Spleen (tissue), 11 donors: ENCODE measurements at regions not wholly inside any gene's neighbourhood (a gene's known extent, or its start where the extent isn't known, plus 50 kb on each side); places are given as distances from the start of the nearest gene placed in this dataset.

ENCODE experiments used
- DNase-seq: peaks from one replicate; pipeline ENCODE4 v3.0.0-alpha.2; 2020
- H3K27ac ChIP-seq, 8 donors: fragments of 200-600 bp; sonication (generic) in 7 of 8; 1 replicate in 4 of 8; 2 replicates in 4 of 8; pipeline versions ENCODE4 v1.5.0 to v1.8.0; 2016 to 2021; ENCODE audit warnings: inconsistent platforms in 4 of 8, mild to moderate bottlenecking in 4 of 8, moderate library complexity in 1 of 8
- H3K27me3 ChIP-seq, 7 donors: fragments of 200-600 bp; sonication (generic) in 6 of 7; replicated peaks in 1 of 7; 1 replicate in 4 of 7; 2 replicates in 3 of 7; pipeline versions ENCODE4 v1.5.0 to v1.8.0; 2016 to 2021; ENCODE audit warnings: inconsistent platforms in 3 of 7, mild to moderate bottlenecking in 1 of 7
- H3K36me3 ChIP-seq, 6 donors: fragments of 200-600 bp; sonication (generic) in 5 of 6; 1 replicate in 4 of 6; 2 replicates in 2 of 6; pipeline versions ENCODE4 v1.5.0 to v1.8.0; 2016 to 2021; ENCODE audit warnings: inconsistent platforms in 2 of 6
- H3K4me1 ChIP-seq, 6 donors: fragments of 200-600 bp; sonication (generic) in 5 of 6; 1 replicate in 3 of 6; 2 replicates in 3 of 6; pipeline versions ENCODE4 v1.5.0 to v1.8.0; 2016 to 2021; ENCODE audit warnings: inconsistent platforms in 3 of 6
- H3K4me3 ChIP-seq, 8 donors: fragments of 200-600 bp; sonication (generic) in 7 of 8; 1 replicate in 4 of 8; 2 replicates in 4 of 8; pipeline versions ENCODE4 v1.5.0 to v1.8.0; 2016 to 2021; ENCODE audit warnings: inconsistent platforms in 4 of 8, mild to moderate bottlenecking in 4 of 8, moderate library complexity in 2 of 8
- H3K9me3 ChIP-seq, 8 donors: fragments of 200-600 bp; sonication (generic) in 7 of 8; 1 replicate in 4 of 8; 2 replicates in 4 of 8; pipeline versions ENCODE4 v1.5.0 to v1.8.0; 2016 to 2021; ENCODE audit warnings: inconsistent platforms in 4 of 8
- CTCF ChIP-seq, 11 experiments: fragments of 200-600 bp in 7 of 11; fragments of 450-650 bp in 4 of 11; sonication (generic) in 4 of 11; IDR thresholded peaks in 8 of 11; conservative IDR thresholded peaks in 3 of 11; 1 replicate in 7 of 11; 2 replicates in 4 of 11; pipeline versions ENCODE4 v1.4.0 to v1.8.0; 2016 to 2021; ENCODE audit warnings: antibody characterized with exemption in 11 of 11, inconsistent platforms in 4 of 11, mild to moderate bottlenecking in 1 of 11
- POLR2A ChIP-seq, 3 donors: fragments of 450-650 bp; IDR thresholded peaks; one replicate each; pipeline ENCODE4 v1.5.1; 2017; ENCODE audit warnings: antibody characterized with exemption in 3 of 3, mild to moderate bottlenecking in 1 of 3
- POLR2AphosphoS5 ChIP-seq, 3 donors: sonication (generic); formaldehyde crosslinking; IDR thresholded peaks; one replicate each; pipeline ENCODE4 v1.5.1; 2017; ENCODE audit warnings: antibody characterized with exemption in 3 of 3
- WGBS, 5 donors: extraction: QIAGEN DNeasy Blood & Tissue Kit in 3 of 5; methylation state at CpG; one replicate each; pipeline versions ENCODE4 v1.1.5 to v1.1.7; 2013 to 2018; 5-methylcytosine and 5-hydroxymethylcytosine counted together
- intact Hi-C: fragments of 100-400 bp; cut with DNase I; formaldehyde crosslinking; loops from one replicate; pipeline ENCODE4 v1.15.0; 2023; ENCODE audit warnings: low total_unique reads
- donor health status: healthy with polysubstance abuse.
- donor health status: DM: no; HTN: no; CAD: no; lungs with moderate emphysema.
- donor health status: DM: no; HTN: no; CAD: no.
- donor health status: Bipolar disorder and iron deficiency.
- donor health status: healthy.
- donor health status: DM: no; HTN: no; CAD: no.
- donor health status: DM: yes; HTN: yes; CAD: no.

GRCh38 chr3:14323401-14324223 is 78.8 kb upstream of the SLC6A6 start:
- no peaks in the 10 kb centered on the region for H3K36me3 ChIP-seq
- H3K4me1 ChIP-seq: peaks cover 0 to 26% (median 7%) of the 10 kb centered on the region in 6 donors
- peak overlapping the region; percentile 51 to 85 (median 73) for H3K27ac ChIP-seq
- TF ChIP-seq POLR2AphosphoS5 (IDR thresholded peaks at IDR 0.05) (peak; percentile 47 to 71 (median 66)), POLR2A (IDR thresholded peaks at IDR 0.05) (no peak), CTCF (IDR thresholded peaks at IDR 0.05 in 8 of 11, conservative IDR thresholded peaks at IDR 0.05 in 3 of 11) (no peak)
- peak; percentile 84 for DNase-seq
- H3K27me3 ChIP-seq: peaks cover 0 to 4% (median 0%) of the 10 kb centered on the region in 7 donors
- WGBS, 5 donors: 54 to 78% (median 74%) methylated on average over 10 to 17 of the region's 17 CpGs
- no peak overlapping the region for H3K4me3 ChIP-seq
- H3K9me3 ChIP-seq: peaks cover 0 to 13% (median 8%) of the 10 kb centered on the region in 8 donors
- intact Hi-C loops: no loop called here

GRCh38 chr3:14324224-14324944 is 78.0 kb upstream of the SLC6A6 start:
- peak; percentile 73 for DNase-seq
- Histone ChIP-seq H3K36me3 (no peaks in the 10 kb centered on the region), H3K4me3 (no peak overlapping the region), H3K9me3 (peaks cover 0 to 14% (median 8%) of the 10 kb centered on the region in 8 donors), H3K27ac (peak overlapping the region; percentile 10 to 85 (median 73)), H3K27me3 (peaks cover 0 to 4% (median 0%) of the 10 kb centered on the region in 7 donors), H3K4me1 (peaks cover 0 to 19% (median 2%) of the 10 kb centered on the region in 6 donors)
- peak in 2 of 3 donors; percentile 28 to 47 for TF ChIP-seq POLR2AphosphoS5 (IDR thresholded peaks at IDR 0.05)
- TF ChIP-seq CTCF (IDR thresholded peaks at IDR 0.05 in 8 of 11, conservative IDR thresholded peaks at IDR 0.05 in 3 of 11): no peak
- TF ChIP-seq POLR2A (IDR thresholded peaks at IDR 0.05): no peak
- 65 to 81% (median 69%) methylated on average over 13 of the region's 13 CpGs for WGBS, 5 donors
- intact Hi-C loops: no loop called here

GRCh38 chr3:14328422-14328821 is 74.0 kb upstream of the SLC6A6 start:
- Histone ChIP-seq H3K27me3 (peaks cover 0 to 4% (median 0%) of the 10 kb centered on the region in 7 donors), H3K4me1 (peaks cover 0 to 14% (median 0%) of the 10 kb centered on the region in 6 donors), H3K36me3 (no peaks in the 10 kb centered on the region), H3K9me3 (peaks cover 0 to 4% (median 0%) of the 10 kb centered on the region in 8 donors), H3K27ac (no peak overlapping the region), H3K4me3 (no peak overlapping the region)
- no peak for DNase-seq
- 87 to 94% (median 87%) methylated on average over 3 of the region's 3 CpGs for WGBS, 5 donors
- no peak for TF ChIP-seq POLR2AphosphoS5 (IDR thresholded peaks at IDR 0.05)
- no peak for TF ChIP-seq CTCF (IDR thresholded peaks at IDR 0.05 in 8 of 11, conservative IDR thresholded peaks at IDR 0.05 in 3 of 11)
- TF ChIP-seq POLR2A (IDR thresholded peaks at IDR 0.05): no peak
- intact Hi-C loops: no loop called here
